ENCODE measurements at regions not wholly inside any gene's neighbourhood (a gene's known extent, or its start where the extent isn't known, plus 50 kb on each side); places are given as distances from the start of the nearest gene placed in this dataset.

DNA sequence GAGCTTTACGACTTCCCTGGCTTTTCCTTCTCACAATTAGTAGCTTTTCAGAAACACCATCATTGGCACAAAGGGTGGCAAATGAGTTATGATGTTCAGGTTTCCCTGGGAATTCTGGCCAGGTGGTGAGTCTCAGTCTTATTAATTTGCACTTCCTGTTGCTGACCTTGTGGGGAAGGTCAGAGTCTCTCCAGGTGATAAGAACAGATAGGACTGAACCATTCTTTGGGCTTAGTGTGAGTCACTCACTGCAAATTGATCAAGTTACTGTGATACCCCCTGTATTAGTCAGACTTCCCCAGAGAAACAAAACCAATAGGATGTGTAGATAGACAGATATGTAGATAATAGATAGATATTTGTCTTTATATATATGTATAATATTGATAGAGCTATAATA is 53.8 kb upstream of the RANBP3L start:
- Histone ChIP-seq H3K27ac (no peak overlapping the region), H3K36me3 (no peaks in the 10 kb centered on the region), H3K27me3 (peaks cover 2% of the 10 kb centered on the region), H3K4me1 (peaks cover 6% of the 10 kb centered on the region), H3K4me3 (no peak overlapping the region), H3K9me3 (no peaks in the 10 kb centered on the region)
- no peak for DNase-seq (ENCODE audit: low spot score in 2 of 2)
- WGBS = 95% methylated on average over 1 of the region's 1 CpG
- TF ChIP-seq EP300 (IDR thresholded peaks at IDR 0.05) (no peak), POLR2A (IDR thresholded peaks at IDR 0.05) (no peak), POLR2AphosphoS5 (IDR thresholded peaks at IDR 0.05) (no peak)
- TF ChIP-seq, protein P1, sequence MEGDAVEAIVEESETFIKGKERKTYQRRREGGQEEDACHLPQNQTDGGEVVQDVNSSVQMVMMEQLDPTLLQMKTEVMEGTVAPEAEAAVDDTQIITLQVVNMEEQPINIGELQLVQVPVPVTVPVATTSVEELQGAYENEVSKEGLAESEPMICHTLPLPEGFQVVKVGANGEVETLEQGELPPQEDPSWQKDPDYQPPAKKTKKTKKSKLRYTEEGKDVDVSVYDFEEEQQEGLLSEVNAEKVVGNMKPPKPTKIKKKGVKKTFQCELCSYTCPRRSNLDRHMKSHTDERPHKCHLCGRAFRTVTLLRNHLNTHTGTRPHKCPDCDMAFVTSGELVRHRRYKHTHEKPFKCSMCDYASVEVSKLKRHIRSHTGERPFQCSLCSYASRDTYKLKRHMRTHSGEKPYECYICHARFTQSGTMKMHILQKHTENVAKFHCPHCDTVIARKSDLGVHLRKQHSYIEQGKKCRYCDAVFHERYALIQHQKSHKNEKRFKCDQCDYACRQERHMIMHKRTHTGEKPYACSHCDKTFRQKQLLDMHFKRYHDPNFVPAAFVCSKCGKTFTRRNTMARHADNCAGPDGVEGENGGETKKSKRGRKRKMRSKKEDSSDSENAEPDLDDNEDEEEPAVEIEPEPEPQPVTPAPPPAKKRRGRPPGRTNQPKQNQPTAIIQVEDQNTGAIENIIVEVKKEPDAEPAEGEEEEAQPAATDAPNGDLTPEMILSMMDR (IDR thresholded peaks at IDR 0.05) = no peak

DNA sequence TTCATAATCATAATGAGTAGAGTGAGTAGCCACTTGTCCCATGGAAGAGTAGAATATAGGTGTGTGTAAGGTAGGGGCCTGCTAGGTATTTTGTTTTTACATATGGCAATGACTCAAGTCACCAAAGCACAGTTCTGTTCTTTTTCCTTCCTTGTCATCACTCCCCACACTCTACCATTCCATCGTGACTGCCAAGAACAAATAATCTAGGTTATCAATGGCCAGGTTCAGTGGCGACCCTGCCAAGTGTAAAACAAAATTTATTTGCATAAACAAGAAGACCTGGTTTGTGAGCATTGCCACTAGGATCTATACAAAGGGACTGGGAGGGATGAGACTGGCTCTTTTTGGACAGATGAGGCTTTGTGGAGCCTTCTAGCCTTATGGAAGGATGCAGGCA is 55.2 kb upstream of the RANBP3L start:
- H3K27ac ChIP-seq = no peak overlapping the region
- peaks cover 2% of the 10 kb centered on the region for H3K27me3 ChIP-seq
- no peak for DNase-seq (ENCODE audit: low spot score in 2 of 2)
- peaks cover 6% of the 10 kb centered on the region for H3K4me1 ChIP-seq
- no peaks in the 10 kb centered on the region for H3K36me3 ChIP-seq
- 55% methylated on average over 2 of the region's 2 CpGs for WGBS
- no peak for TF ChIP-seq POLR2AphosphoS5 (IDR thresholded peaks at IDR 0.05)
- no peak overlapping the region for H3K4me3 ChIP-seq
- no peaks in the 10 kb centered on the region for H3K9me3 ChIP-seq

DNA sequence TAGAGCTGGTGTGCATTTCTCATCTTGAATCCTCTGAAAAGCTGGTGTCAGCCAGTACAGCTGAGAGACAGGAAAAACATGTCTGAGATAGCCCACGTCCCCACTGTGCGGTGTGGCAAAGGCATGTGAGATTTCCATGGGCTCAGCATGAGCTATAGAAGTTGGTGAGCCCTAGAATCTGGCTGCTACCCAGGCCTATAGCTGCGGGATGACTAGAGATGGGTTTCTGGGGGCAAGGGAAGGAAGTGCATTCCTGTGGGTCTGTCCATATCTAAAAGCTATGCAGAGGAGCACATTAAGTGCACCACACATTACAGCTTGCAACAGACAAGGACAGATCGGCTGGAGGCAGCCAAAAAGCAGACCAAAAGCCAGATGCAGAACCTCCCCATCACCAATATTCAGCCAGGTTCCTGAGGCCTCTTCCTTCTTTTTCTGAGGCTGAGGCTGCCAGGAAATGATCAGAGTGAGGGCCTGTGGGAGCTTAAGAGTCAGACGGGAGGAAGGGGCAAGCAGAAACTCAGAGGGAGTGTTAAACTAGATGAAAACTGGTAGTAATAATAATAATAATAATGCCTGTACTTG is 55.8 kb upstream of the RANBP3L start:
- H3K4me3 ChIP-seq = no peak overlapping the region
- no peaks in the 10 kb centered on the region for H3K9me3 ChIP-seq
- no peak for DNase-seq (ENCODE audit: low spot score in 2 of 2)
- no peak for TF ChIP-seq EP300 (IDR thresholded peaks at IDR 0.05)
- TF ChIP-seq POLR2A (IDR thresholded peaks at IDR 0.05) = no peak
- TF ChIP-seq POLR2AphosphoS5 (IDR thresholded peaks at IDR 0.05) = no peak
- TF ChIP-seq, protein P1 (IDR thresholded peaks at IDR 0.05) = no peak
- peaks cover 2% of the 10 kb centered on the region for H3K27me3 ChIP-seq
- H3K36me3 ChIP-seq = no peaks in the 10 kb centered on the region
- 54% methylated on average over 5 of the region's 5 CpGs for WGBS
- H3K27ac ChIP-seq = no peak overlapping the region
- H3K4me1 ChIP-seq = peaks cover 6% of the 10 kb centered on the region

DNA sequence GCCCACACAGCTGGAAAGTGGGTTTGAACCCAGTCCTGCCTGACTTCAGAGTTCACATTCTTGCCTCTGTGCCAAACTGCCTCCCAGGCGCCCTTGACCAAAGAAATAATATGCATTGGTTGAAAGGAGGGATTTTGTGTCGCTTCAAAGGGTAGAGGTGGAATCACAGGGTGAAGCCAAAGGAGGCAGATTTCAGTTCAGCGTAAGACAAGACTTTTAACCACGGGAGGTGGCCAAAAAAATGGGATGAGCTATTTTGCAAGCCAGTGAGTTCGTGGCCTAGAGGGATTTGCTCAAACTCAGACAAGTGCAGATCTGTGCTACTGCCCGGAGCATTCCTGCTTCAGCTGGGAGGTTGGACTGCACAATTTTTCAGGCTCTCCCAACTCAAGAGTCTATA is 57.6 kb upstream of the RANBP3L start:
- Histone ChIP-seq H3K27me3 (no peaks in the 10 kb centered on the region), H3K36me3 (no peaks in the 10 kb centered on the region), H3K9me3 (no peaks in the 10 kb centered on the region), H3K4me3 (no peak overlapping the region), H3K4me1 (peaks cover 6% of the 10 kb centered on the region), H3K27ac (no peak overlapping the region)
- TF ChIP-seq POLR2AphosphoS5 (IDR thresholded peaks at IDR 0.05) = no peak
- no peak for TF ChIP-seq POLR2A (IDR thresholded peaks at IDR 0.05)
- no peak for TF ChIP-seq EP300 (IDR thresholded peaks at IDR 0.05)
- TF ChIP-seq, protein P1 (IDR thresholded peaks at IDR 0.05) = no peak
- 44% methylated on average over 6 of the region's 6 CpGs for WGBS
- DNase-seq (ENCODE audit: low spot score in 2 of 2) = no peak

DNA sequence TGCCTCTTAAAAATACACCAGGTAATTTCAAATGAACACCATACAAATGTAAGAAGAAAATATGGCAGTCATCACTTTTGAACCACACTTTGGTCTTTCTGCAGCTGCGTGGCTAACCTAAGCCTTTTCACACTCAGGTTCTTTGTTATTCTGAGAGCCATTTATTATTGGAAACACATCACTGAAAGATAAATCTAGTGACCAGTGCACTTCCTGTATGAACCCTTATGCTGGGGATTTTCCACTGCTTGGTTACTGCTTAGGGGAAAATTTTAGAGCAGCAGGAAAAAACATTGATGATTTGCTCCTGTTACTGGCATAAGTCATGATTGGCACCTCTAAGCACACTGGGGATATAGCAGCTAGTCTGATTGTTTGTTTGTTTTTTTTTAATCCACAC is 58.6 kb upstream of the RANBP3L start:
- no peak for DNase-seq (ENCODE audit: low spot score in 2 of 2)
- no peak for TF ChIP-seq EP300 (IDR thresholded peaks at IDR 0.05)
- TF ChIP-seq POLR2A (IDR thresholded peaks at IDR 0.05) = no peak
- Histone ChIP-seq H3K36me3 (no peaks in the 10 kb centered on the region), H3K4me1 (peaks cover 6% of the 10 kb centered on the region), H3K4me3 (no peak overlapping the region), H3K27ac (no peak overlapping the region), H3K27me3 (no peaks in the 10 kb centered on the region), H3K9me3 (no peaks in the 10 kb centered on the region)
- WGBS = 69% methylated on average over 1 of the region's 1 CpG

DNA sequence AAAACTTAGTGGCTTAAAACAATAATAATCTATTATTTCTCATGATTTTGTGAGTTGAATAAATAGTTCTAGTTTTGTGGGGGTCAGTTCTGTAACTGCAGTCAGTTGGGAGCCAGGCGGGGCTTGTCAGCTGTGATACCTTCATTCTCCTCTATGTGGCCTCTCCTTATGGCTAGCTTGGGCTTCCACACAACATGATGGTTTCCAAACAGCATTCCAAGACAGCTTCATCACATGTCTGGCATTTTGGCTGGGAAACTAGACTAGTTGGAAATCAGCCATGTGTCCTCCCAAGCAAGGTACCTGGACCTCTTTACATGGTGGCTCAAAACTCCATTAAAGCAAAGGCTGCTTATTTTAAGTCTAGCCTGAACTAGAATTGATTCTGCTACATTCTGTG is 61.4 kb upstream of the RANBP3L start:
- no peaks in the 10 kb centered on the region for H3K36me3 ChIP-seq
- H3K27ac ChIP-seq = no peak overlapping the region
- TF ChIP-seq, protein P1 (IDR thresholded peaks at IDR 0.05) = no peak
- TF ChIP-seq EP300 (IDR thresholded peaks at IDR 0.05) = no peak
- TF ChIP-seq POLR2A (IDR thresholded peaks at IDR 0.05) = no peak
- no peak for TF ChIP-seq POLR2AphosphoS5 (IDR thresholded peaks at IDR 0.05)
- no peaks in the 10 kb centered on the region for H3K27me3 ChIP-seq
- peaks cover 18% of the 10 kb centered on the region for H3K4me1 ChIP-seq
- H3K9me3 ChIP-seq = no peaks in the 10 kb centered on the region
- no peak overlapping the region for H3K4me3 ChIP-seq
- 96% methylated on average over 1 of the region's 1 CpG for WGBS
- DNase-seq (ENCODE audit: low spot score in 2 of 2) = no peak

Measured in suprapubic skin (tissue), 4 donors.